GM19238 (cell line): ENCODE measurements at regions not wholly inside any gene's neighbourhood (a gene's known extent, or its start where the extent isn't known, plus 50 kb on each side); places are given as distances from the start of the nearest gene placed in this dataset.

Source experiments
- DNase-seq: peaks from one replicate; pipeline ENCODE4 v3.0.0; 2011; ENCODE audit warnings: low spot score; ENCODE audit not compliant: insufficient read length

DNA sequence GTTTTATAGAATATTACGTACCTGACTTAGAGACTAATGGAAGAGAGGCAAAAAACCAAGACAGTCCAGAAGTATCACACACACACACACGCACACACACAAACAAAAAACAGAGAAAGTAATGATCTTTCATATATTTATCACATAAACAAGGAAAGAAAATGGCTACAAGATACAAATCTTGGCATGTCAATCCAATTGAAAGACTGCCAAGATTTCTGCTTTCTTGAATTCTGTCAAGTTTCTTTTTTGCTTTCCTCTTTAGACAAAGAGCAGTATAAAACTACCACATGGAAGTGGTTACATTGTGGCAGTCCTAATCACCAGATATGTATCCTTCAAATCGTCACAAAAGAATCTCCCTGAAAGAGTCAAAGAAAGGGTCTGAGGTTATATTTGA lies 2097.4 kb upstream of the AGA start:
- no peak for DNase-seq

DNA sequence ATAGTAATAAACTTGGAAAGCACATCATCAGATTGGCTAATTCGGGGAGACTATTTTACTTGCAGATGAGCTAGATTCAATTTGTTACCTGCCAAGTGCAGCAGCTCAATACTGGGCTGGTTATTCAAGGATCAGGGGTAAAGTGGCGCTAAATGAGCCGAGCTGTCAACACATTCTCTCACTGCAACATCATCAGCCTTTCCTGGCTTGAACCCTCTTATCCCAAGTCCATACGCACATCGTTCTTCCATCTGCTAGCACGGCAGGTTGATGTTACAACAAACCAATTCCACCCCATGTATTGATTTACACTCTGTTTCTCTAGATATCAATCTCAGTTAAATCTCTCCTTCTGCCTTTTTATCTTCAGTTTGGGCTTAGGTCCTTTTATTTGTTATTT lies 2101.5 kb upstream of the AGA start:
- no peak for DNase-seq

DNA sequence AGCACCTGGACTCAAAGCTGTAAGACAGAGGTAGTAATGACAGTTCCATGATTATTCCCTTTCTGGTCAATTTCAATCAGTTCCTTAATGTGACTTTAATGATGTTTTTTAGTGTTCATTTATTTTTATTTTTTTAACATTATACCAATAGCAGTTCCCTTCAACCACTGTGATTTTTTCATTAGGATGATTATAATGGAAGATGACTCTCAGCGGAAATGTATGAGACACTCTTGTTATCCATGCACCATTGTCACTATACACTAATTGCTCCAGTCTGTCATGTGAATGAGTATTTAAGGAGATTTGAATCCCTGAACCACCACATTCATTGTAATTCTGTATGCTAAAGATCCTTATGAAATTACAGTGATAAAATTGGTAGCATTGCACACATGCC lies 2102.3 kb upstream of the AGA start:
- DNase-seq, result no peak

- DNase-seq, result no peak
These were observed 2109.9 kb upstream of the AGA start for GRCh38 chr4:179552131-179552530.

- no peak for DNase-seq
These were observed 2121.5 kb upstream of the AGA start for GRCh38 chr4:179563741-179564140.

DNA sequence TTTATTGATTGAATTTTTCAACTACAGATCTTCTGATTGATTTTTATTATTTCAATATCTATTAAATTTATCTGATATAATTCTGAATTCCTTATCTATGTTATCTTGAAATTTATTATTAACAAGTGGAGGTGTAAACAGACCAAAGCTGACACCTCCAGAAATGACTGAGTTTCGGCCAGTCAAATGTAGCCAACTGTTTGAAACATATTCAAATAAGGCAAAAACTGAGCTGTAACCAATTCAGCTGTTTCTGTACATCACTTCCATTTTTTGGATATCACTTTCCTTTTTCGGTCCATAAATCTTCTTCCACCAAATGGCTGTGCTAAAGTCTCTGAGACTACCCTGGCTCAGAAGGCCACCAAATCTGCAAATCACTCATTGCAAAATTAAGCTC lies 2127.3 kb upstream of the AGA start:
- no peak for DNase-seq

- no peak for DNase-seq
These were observed 2140.1 kb upstream of the AGA start for GRCh38 chr4:179582164-179582905.

- DNase-seq, result no peak
These were observed 2141.0 kb upstream of the AGA start for GRCh38 chr4:179583221-179583620.

- no peak for DNase-seq
These were observed 2141.9 kb upstream of the AGA start for GRCh38 chr4:179584101-179584500.

DNA sequence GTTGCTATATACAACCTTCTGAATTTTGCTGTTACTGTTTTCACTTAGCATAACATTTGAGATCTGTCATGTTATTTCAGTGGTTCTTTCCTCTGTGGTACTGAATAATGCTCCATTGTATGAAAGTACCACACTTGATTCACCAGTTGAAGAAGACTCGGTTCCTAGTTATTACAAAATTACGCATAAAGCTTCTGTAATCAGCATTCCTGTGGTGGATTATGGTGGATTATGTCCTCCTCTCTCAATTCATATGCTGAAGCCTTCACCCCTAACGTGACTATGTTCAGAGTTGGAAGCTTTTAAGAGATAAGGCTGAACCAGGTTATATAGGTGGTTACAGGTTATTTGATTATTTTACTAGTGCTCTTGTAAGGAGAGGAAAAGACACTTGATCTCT lies 2143.5 kb upstream of the AGA start:
- DNase-seq, result no peak

DNA sequence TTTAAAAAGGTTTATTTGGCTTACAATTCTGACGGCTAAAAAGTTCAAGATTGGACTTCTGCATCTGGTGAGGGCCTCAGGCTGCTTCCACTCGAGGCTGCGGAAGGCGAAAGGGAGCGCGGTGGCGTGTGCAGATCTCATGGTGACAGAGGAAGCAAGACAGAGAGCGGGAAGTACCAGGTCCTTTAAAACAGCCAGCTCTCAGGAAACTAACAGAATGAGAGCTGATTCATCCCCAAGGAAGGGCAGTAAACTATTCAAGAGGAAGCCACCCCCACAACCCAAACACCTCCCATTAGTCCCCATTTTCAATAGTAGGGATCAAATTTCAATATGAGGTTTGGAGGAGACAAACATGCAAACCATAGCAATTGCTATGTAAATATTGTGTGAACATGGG lies 2144.2 kb upstream of the AGA start:
- no peak for DNase-seq

- DNase-seq, result no peak
These were observed 2153.6 kb upstream of the AGA start for GRCh38 chr4:179595671-179596410.

DNA sequence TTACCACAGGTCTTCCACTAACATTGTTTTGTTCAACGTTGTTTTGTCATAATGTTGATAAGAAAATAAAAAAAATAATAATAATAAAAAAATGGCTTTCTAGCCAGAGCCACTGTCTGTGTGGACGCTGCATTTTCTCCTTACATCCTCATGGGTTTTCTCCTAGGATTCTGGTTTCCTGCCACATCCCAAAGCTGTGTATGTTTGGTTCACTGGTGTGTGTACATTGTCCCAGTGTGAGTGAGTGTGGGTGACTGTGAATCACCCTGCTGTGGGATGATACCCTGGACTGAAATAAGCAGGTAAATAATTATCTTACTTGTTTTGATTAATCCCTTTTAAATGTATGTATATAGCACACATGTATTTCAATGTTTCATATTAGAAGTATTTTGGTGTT lies 2154.4 kb upstream of the AGA start:
- DNase-seq, result no peak

GRCh38 chr4:179597301-179597700 lies 2155.1 kb upstream of the AGA start:
- DNase-seq, result no peak

- DNase-seq, result no peak
These were observed 2159.4 kb upstream of the AGA start for GRCh38 chr4:179601671-179602070.

GRCh38 chr4:179605196-179605595 lies 2163.0 kb upstream of the AGA start:
- no peak for DNase-seq

GRCh38 chr4:179607003-179607402 lies 2164.8 kb upstream of the AGA start:
- DNase-seq, result no peak

GRCh38 chr4:179615704-179616103 lies 2173.5 kb upstream of the AGA start:
- no peak for DNase-seq

- no peak for DNase-seq
These were observed 2176.7 kb upstream of the AGA start for GRCh38 chr4:179618966-179619365.

DNA sequence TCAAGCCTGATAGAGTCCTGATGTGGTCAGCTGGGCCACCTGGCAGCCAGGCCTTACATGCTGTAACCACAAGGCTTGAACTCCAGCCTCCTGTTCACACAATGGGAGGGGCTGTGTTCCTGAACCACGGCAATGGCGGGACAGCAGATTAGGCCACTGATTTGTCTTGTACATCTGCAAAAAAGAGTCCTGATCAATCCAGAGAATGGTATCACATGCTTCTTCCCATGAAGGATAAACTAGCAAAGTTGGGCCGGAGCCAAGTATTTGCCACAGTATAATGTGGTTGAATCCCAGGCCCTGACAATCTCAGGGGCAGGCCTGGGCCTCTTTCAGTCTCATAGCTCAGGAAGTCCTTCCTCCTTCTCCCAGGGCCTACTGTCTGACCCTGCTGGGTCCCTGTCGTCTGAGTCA lies 2182.5 kb upstream of the AGA start:
- no peak for DNase-seq

- no peak for DNase-seq
These were observed 2183.2 kb upstream of the AGA start for GRCh38 chr4:179625406-179625805.

- no peak for DNase-seq
These were observed 2184.4 kb upstream of the AGA start for GRCh38 chr4:179626687-179627086.

GRCh38 chr4:179631321-179631720 lies 2189.1 kb upstream of the AGA start:
- no peak for DNase-seq
